ENCODE measurements at regions not wholly inside any gene's neighbourhood (a gene's known extent, or its start where the extent isn't known, plus 50 kb on each side); places are given as distances from the start of the nearest gene placed in this dataset.

GRCh38 chr15:97747342-97747741 is 213.2 kb upstream of the ARRDC4 start:
- Histone ChIP-seq H3K9ac (ENCODE audit: insufficient read depth in 1 of 2, low read depth in 2 of 2, low read length in 2 of 2) (no peak overlapping the region), H3K4me2 (ENCODE audit: insufficient read depth, low read length) (no peak overlapping the region), H3K36me3 (ENCODE audit: control insufficient read depth, insufficient read depth, low read length) (no peaks in the 10 kb centered on the region), H3K9me1 (ENCODE audit: control insufficient read depth, insufficient read depth, low read length) (no peaks in the 10 kb centered on the region), H2AFZ (ENCODE audit: low read depth, low read length) (no peak overlapping the region), H3K27me3 (ENCODE audit: control insufficient read depth in 2 of 2, insufficient read depth in 2 of 2, low read length in 2 of 2) (no peaks in the 10 kb centered on the region), H4K20me1 (replicated peaks; ENCODE audit: control insufficient read depth, insufficient read depth, low read length) (no peaks in the 10 kb centered on the region), H3K27ac (ENCODE audit: extremely low read depth, low read depth, low read length) (no peak overlapping the region), H3K9me3 (replicated peaks; ENCODE audit: control insufficient read depth, insufficient read depth, low read depth, low read length) (no peaks in the 10 kb centered on the region), H3K79me2 (ENCODE audit: control insufficient read depth, insufficient read depth, low read length) (no peaks in the 10 kb centered on the region), H3K4me3 (no peak overlapping the region), H3K4me1 (replicated peaks in 1 of 2; ENCODE audit: control insufficient read depth in 2 of 2, insufficient read depth in 2 of 2, low read length in 2 of 2) (no peaks in the 10 kb centered on the region)
- CTCF ChIA-PET (ENCODE audit: low intra/inter-chr PET ratio) = no interaction called here
- POLR2A ChIA-PET = interaction anchor here (1.2 kb wide), 1 partner anchor 9 kb away, joined by 4 read pairs; no protein-coding TSS in a partner anchor
- in situ Hi-C loops (cut with MboI) (no loop called here), intact Hi-C loops (cut with micrococcal nuclease) (no loop called here)
- DNase-seq (ENCODE audit: extremely low read depth in 1 of 4, low spot score in 3 of 4) = no peak
- BruUV-seq (replicated peaks) = no TSS peak
- ATAC-seq = no peak
- 23% methylated on average over 5 of the region's 5 CpGs for WGBS (ENCODE audit: insufficient coverage, low coverage, missing lambda C conversion rate)
- FAIRE-seq = no peak
- TF ChIP-seq IRF1 (CRISPR knock-in tag; IDR thresholded peaks at IDR 0.05; ENCODE audit: borderline replicate concordance) (no peak), PCBP2 (IDR thresholded peaks at IDR 0.05; ENCODE audit: low read depth, low read length, poor library complexity, severe bottlenecking) (no peak), TAF15 (IDR thresholded peaks at IDR 0.05; ENCODE audit: low read depth, low read length) (no peak), KDM5B (IDR thresholded peaks at IDR 0.05; ENCODE audit: insufficient replicate concordance, low read depth, low read length) (no peak), PYGO2 (tag; IDR thresholded peaks at IDR 0.05) (no peak), NRF1 (conservative IDR thresholded peaks at IDR 0.05 in 1 of 2, IDR thresholded peaks at IDR 0.05 in 1 of 2) (no peak), PHB (CRISPR knock-in tag; IDR thresholded peaks at IDR 0.05) (no peak), CEBPB (tag; IDR thresholded peaks at IDR 0.05) (no peak), HLTF (IDR thresholded peaks at IDR 0.05) (no peak), ZHX1 (conservative IDR thresholded peaks at IDR 0.05; ENCODE audit: low read length) (no peak), NR4A1 (CRISPR knock-in tag; IDR thresholded peaks at IDR 0.05) (no peak), NR4A1 (tag; IDR thresholded peaks at IDR 0.05) (no peak)
- TF ChIP-seq, protein P1, sequence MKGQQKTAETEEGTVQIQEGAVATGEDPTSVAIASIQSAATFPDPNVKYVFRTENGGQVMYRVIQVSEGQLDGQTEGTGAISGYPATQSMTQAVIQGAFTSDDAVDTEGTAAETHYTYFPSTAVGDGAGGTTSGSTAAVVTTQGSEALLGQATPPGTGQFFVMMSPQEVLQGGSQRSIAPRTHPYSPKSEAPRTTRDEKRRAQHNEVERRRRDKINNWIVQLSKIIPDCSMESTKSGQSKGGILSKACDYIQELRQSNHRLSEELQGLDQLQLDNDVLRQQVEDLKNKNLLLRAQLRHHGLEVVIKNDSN (CRISPR knock-in tag; IDR thresholded peaks at IDR 0.05) = no peak
- TF ChIP-seq, protein P2, sequence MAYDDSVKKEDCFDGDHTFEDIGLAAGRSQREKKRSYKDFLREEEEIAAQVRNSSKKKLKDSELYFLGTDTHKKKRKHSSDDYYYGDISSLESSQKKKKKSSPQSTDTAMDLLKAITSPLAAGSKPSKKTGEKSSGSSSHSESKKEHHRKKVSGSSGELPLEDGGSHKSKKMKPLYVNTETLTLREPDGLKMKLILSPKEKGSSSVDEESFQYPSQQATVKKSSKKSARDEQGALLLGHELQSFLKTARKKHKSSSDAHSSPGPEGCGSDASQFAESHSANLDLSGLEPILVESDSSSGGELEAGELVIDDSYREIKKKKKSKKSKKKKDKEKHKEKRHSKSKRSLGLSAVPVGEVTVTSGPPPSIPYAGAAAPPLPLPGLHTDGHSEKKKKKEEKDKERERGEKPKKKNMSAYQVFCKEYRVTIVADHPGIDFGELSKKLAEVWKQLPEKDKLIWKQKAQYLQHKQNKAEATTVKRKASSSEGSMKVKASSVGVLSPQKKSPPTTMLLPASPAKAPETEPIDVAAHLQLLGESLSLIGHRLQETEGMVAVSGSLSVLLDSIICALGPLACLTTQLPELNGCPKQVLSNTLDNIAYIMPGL (CRISPR knock-in tag; IDR thresholded peaks at IDR 0.05) = no peak
- TF ChIP-seq, protein P3, sequence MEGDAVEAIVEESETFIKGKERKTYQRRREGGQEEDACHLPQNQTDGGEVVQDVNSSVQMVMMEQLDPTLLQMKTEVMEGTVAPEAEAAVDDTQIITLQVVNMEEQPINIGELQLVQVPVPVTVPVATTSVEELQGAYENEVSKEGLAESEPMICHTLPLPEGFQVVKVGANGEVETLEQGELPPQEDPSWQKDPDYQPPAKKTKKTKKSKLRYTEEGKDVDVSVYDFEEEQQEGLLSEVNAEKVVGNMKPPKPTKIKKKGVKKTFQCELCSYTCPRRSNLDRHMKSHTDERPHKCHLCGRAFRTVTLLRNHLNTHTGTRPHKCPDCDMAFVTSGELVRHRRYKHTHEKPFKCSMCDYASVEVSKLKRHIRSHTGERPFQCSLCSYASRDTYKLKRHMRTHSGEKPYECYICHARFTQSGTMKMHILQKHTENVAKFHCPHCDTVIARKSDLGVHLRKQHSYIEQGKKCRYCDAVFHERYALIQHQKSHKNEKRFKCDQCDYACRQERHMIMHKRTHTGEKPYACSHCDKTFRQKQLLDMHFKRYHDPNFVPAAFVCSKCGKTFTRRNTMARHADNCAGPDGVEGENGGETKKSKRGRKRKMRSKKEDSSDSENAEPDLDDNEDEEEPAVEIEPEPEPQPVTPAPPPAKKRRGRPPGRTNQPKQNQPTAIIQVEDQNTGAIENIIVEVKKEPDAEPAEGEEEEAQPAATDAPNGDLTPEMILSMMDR (IDR thresholded peaks at IDR 0.05 in 2 of 3, conservative IDR thresholded peaks at IDR 0.05 in 1 of 3; ENCODE audit: insufficient read depth in 2 of 3, low read depth in 1 of 3, low read length in 3 of 3) = no peak

Measured in K562 (cell line).